GM19452 (cell line): ENCODE measurements at regions not wholly inside any gene's neighbourhood (a gene's known extent, or its start where the extent isn't known, plus 50 kb on each side); places are given as distances from the start of the nearest gene placed in this dataset.
"Not testable (repeated sequence)": the region's sequence is repeated elsewhere in the genome, so short reads cannot be mapped to it uniquely, and the experiment has no call there.

Experiments
- ATAC-seq: cut with Tn5 transposase; IDR thresholded peaks from one replicate; pipeline ENCODE4 v1.9.1; 2021; ENCODE audit not compliant: unreplicated experiment

DNA sequence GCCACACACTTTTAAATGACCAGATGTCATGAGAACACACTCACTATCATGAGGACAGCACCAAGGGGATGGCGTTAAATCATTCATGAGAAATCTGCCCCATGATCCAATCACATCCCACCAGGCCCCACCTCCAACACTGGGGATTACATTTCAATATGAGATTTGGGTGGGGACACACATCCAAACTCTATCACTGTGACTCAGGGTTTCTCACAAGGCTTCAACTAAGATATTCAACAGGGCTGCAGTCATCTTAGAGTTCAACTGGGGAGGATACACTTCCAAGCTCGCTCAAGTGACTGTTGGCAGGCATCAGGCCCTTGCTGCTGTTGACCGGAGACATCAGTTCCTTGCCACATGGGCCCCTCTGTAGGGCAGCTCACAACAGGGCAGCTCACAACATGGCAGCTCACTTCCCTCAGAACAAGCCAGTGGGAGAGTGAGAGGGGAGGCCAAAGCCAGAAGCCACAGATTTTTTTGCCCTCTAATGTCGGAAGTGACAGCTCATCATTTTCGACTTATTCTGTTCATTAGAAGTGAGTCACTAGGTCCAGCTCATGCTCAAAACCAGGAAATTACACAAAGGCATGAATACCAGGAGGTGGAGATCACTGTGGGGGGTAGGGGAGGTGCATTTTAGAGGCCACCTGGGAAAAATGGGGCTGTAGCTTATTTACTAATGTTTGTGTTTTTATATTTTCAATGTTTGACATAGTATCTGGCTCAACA lies 50.8 kb upstream of the PTHLH start:
- ATAC-seq, result no peak

DNA sequence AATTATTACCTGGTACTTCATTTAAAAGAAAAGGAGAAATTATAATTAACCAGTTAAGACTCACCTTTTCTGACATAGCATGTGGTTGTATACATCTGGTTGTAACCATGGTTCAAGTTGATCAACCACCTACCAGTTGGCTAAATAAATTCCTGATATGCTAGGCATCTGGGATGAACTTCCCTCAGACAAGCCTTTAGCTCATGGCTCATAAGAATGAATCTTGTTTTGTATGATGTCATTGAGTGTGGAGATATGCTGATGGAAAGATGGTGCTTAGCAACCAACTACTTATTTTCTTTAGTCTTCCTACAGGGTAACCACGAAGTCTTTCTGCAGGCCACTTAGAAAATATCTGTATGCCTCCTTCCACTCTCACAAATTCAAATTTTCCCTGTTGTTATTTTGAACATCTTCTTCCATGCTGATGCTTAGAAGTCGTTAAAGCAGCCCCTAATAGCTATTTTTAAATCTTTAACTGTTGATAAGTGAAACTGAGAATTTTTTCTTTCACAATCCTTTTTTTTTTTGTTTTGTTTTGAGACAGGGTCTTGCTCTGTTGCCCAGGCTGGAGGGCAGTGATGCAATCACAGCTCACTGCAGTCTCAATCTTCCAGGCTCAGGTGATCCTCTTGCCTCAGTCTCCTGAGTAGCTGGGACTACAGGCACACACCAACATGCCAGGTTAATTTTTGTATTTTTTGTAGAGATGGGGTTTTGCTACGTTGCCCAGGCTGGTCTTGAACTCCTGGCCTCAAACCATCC lies 51.9 kb upstream of the PTHLH start:
- ATAC-seq, result no peak

DNA sequence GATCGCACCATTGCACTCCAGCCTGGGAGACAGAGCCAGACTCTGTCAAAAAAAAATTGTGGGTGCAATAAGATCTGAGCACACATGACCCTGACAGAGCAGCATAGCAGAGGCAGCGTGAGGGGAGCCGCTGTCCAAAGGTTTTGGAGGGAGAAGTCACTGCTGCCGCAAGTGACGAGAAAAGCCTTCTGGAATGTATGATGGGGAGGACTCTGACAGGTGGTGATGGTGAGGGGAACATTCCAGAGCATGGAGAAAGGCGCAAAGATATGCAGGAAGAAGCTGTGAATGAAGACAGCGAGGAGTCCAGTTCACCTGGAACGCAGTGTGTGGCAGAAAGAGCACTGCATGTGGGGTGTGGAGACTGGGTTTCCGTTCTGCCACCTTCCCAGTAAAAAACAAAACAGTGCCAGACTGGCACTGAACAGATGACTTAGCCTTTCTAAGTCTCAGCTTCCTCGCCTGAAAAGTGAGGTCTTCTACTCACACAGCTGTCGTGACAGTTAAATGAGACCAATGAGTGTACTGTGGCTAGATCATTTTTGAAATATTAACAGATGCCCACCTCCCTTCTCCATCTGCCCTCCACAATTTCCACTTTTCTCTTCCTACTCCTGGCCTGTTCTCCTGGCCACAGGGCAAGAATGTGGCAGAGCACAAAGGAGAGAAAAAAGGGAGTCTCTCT lies 53.4 kb upstream of the PTHLH start:
- no peak for ATAC-seq

DNA sequence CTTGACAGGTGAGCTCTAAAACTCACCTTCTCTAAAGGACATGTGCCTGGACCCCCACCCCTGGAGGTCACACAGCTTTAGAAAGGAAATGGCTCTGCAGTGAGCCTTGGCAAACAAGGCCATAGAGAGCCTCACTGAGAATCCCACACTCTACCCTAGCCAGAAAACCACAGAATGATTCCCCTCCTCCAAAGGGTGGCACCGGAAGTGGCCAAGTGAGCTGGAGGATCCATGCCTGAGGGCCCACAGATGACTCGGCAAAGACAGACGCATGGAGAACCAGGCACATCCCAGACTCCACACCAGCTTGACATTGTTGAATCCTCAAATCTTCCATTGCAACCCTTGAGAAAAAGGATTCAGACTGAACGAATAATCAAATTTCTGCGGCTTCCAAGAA lies 54.2 kb upstream of the PTHLH start:
- ATAC-seq, result no peak

DNA sequence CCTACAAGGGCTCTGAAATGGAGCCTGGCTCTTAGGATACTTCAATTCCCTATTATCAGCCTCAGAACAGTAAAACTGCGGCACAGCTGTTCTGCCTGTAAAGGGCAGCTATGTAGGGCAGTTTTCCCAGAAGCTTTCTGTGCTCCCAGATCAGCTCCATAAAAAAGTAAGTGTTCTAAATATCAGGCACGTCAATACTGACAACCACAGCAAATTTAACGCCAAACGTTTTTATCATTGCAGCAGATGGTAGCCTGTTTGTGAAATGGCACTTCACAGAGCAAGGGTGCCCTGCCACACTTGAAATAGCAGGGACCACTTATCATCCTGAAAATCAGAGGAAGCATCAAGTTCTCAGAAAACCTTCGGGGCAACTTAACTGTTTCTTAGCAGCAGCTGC lies 54.8 kb upstream of the PTHLH start:
- ATAC-seq, result no peak

DNA sequence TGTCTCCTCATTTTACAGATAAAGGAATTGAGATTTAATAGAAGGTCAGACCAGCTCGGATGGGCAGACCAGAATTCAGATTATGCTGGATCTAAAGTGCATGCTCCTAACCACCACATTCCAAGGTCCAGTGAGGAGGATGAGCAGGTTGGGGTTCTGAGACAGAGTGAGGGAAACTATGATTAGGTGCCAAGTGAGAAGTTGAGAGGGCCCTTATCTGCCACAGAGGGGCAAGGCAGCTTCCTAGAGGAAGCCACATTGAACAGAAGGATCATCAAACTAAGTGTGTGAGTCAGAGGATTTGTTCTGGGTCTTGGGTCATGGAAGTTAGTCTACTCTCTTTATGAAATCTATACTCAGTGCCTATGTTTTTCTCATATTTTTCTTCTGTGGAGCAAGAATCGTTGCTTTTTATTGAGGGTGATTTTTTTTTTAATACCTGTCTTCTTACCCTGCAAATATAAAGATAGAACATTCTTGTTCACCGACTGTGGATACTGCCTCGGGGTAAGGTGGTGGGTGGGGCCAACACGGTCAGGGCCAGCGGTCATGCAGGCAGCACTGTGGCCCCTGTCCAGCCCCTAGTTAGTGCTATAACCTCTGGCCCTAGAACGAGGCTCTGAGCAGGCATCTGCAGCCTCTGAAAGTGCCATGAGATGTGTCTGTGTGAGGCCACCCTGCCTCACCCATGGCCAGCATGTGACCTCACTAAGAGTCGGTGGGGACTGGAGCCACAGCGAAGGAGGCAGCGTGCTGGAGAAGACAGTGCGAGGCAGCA lies 55.6 kb upstream of the PTHLH start:
- no peak for ATAC-seq

DNA sequence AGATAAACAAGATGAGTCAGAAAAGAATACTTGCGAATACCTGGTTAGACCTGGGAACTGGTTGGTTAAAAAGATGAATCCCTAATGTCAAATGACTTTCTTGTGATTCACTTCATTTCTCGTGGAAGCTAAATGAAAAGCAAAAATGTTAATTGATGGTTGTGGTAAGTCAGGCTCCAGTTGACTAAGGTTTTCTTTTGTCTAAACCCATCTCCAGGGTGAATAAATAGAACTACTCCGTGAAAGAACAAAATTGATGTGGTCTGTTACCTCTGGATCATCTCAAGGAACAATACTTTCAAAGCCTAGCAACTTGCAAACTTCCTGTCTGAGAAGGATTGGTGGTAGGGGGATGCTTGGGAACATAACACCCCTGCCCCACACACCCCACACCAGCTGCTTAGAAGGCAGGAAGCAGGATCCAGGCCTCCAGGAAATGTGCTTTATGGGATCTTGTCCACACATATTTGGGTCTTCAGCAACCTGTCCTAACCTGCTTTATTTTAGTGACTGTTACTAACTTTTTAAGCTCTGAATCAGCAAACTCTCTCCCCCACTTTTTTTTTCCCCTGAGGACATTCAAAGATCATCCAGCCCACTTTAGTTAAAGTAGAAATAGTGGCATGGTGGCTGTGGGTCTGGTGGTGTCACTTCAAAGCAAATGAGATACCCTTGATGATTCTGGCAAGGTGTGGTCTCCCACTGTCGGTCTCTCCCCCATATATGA lies 60.4 kb upstream of the PTHLH start:
- ATAC-seq, result no peak

DNA sequence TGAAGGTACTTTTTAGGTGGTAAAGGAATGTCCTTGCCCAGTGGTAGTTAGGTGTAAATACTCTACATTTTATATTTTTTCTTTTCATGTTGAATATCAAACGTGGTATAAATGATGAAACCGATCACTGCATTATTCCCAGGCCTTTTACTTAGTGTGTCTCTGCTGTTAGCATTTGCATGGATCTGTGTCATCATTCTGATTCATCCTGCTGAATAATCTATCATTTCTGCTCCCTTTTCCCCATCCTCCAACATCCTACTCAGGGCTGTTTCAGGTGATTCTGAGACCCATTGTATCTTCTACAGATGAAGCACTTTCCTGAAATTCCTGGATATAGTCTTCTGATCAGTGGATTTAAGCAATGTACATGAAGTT lies 61.0 kb upstream of the PTHLH start:
- no peak for ATAC-seq

DNA sequence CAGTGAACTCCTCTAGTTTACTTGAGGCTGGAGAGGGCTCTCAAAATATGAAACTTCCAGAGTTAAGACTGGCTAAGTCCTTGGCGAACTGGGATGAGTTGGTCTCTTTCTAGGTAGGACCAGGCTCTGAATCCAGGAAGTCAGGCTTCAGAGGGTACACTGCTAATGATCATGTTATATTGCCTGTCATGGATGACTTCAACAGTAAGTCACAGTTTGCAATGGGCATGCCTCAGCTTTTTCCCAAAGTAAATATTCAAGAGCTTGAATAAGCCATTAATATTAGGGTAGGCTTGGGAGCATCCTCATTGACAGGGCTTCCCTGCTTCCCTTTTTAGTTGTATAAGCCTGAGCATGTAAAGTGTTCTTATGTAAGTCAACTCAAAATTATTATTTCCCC lies 61.7 kb upstream of the PTHLH start:
- no peak for ATAC-seq

DNA sequence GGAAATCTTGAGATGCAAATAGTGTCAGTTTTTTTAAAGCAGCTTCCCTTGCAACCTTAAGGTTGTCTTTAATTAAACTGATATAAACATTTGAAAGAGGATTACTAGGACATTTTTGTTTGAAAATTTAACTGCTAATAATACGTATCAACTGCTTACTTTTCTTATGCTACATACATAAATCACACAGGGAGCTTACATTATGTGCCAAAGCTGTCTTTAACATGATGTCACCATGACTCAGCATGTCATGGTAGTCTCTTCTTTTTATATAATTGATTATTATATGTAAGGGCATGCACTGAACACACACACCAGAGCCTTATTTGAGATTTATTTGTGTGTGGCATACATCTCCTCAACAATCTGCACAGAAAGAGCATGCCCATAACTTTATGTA lies 63.0 kb upstream of the PTHLH start:
- no peak for ATAC-seq

DNA sequence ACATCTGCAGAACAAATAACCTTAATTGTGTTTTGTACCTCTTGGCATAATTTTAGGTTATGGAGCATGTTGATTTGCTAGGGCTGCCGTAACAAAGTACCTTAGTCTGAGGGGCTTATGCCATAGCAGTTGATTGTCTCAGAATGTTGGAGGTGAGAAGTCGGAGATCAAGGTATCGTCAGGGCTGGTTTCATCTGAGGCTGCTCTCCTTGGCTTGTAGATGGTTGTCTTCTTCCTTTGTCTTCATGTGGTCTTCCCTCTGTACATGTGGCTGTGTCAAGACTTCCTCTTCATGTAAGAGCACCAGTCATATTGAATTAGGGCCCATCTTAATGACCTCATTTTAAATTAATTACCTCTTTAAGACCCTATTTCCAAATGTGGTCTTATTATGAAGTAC lies 64.4 kb upstream of the PTHLH start:
- no peak for ATAC-seq

DNA sequence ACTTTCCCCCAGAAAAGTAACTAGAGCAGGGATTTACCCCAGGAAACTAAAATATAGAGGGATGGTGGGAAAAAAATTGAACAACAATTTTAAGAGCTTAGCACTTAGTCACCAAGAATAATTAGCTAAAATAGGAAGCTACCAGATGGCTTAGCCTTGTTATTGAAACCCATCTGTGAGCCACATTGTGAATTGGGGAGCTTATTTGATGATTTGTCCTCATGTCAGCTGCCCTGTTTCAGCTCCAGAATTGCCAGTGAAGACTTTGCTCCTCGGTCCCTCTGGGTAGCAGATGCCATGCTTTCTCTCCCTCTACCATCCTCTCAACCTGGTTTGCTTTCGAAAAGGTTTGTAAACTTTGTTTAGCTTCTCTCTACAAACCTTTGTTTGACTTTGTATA lies 67.7 kb upstream of the PTHLH start:
- no peak for ATAC-seq

DNA sequence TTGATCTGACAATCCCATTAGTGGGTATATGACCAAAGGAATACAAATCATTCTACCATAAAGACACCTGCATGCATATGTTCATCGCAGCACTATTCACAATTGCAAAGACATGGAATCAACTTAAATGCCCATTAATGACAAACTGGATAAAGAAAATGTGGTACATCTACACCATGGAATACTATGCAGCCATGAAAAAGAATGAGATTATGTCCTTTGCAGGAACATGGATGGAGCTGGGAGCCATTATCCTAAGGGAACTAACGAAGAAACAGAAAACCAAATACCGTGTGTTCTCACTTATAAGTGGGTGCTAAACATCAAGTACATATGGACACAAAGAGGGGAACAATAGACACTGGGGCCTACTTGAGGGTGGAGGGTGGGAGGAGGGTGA lies 74.1 kb upstream of the PTHLH start:
- not testable (repeated sequence) for ATAC-seq

DNA sequence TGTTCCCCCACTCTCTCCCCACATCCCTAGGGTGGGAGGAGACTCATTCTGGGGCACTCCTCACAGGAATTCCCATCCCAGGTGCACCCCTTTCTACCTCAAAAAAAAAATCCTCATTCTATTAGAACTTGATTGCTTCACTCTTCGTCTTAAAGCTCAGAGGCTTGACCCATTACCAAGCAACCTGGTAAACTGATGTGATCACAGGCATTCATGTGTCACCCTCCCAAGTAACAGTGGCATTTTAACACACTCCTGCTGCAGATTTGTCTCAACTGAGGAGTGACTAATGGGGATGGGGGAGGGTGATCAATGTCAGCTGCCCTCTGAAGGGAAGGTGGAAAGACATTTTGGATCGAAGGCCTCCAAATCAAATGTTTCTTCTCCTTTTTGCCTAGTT lies 78.1 kb upstream of the PTHLH start:
- no peak for ATAC-seq

DNA sequence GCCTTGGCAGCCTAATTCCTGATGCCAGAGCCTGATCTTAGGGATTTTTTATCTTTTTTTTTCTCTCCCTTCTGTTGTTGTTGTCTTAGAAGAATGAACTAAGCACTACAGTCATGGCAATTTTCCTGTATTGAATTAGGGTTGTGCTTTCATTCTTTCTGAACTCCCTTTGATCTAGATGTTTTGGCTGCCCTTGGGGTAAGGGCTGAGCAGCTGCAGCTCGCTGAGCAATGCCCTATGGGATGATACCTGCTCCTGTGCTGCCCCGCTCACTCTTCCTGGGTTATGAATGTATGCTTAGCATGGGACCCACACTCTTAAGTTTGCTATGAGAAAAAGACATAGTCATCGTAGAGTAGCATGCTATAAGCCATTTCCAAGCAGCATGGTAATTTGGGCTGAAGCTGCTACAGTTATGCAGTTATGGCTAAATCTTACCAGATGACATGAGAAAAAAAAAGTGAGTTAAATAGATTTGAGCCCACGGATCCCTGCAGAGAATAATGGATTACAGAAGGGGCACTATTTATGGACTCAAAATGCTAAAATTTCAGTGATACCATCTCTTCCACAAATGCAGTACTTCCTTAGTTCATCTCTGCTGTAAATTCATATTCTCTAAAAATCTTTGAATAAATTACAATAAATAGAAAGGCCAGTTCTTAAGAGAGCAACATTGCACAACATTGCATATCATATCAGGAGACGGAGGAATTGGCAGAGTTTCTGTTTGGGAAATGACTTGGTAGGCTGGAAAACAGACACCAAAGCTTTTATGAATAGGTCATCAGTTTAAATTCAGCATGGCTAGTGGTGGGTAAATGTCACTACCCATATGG lies 79.2 kb upstream of the PTHLH start:
- ATAC-seq, result no peak

DNA sequence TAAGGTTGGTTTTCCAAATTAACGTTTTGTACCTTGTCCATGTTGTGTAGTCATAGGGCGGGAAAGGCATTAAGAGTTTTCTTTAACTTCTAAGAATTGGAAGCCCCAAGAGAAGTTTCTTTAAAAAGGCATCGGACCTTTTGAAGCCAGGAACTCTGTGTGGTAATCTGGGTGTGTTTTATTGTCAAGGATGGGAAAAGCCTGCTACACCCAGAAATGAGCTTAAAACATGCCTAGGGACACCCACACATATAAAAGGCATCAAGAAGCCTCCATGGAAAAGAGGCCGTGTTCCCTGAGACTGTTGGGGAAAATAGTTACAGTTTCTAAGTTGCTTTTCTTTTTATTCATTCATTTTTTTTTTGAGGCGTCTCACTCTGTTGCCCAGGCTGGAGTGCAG lies 81.0 kb upstream of the PTHLH start:
- no peak for ATAC-seq

DNA sequence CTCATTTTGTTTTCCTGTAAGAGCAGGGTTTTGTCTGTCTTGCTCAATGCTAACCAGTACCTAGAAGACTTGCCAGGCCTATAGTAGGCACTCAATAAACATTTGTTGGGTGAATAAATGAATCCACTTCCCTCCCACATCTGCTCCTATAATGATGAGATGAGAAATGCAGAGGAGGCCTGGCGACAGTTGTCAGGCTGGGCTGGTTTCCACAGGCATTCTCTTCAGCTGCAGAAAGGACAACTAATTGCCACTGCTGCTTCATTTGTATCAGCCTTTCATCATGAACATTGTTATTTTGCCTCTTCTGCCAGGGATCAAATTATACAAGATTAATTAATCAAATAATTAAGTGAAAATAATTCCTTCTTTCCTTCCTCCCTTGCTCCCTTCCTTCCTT lies 82.0 kb upstream of the PTHLH start:
- no peak for ATAC-seq

DNA sequence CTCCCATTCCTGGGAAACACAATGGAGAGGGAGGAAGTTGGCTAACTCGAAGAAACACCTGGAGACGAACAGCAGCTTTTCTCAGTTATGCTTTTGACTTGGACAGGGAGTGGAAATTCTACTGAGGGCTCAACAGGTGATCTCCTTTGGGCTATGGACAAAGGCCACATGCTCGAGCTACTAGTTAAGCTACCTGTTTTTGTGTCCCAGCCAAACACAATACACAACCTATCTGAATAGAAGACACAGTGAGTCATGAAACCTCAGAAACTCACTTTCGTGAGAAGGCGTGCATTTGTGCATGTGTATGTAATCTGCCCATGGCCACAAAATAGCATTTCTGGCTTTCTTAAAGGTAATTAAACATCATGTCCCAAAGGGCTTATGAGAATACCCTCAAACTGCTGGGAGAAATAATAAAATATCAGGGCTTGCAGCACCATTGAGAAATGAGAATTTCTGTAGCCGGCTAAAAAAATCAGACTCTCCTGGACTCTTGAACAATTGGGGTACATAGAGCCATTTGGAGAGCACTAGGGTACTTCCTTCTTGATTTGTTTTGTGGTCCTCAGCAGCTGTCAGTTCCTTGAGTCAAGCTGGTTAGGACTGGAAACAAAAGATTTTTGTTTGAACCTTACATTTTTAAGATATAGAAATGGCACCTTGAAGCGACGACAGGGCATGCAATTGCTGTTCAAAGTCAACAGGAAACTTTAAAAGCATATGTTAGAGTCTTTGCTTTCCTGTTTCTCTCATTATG lies 85.5 kb upstream of the PTHLH start:
- no peak for ATAC-seq

DNA sequence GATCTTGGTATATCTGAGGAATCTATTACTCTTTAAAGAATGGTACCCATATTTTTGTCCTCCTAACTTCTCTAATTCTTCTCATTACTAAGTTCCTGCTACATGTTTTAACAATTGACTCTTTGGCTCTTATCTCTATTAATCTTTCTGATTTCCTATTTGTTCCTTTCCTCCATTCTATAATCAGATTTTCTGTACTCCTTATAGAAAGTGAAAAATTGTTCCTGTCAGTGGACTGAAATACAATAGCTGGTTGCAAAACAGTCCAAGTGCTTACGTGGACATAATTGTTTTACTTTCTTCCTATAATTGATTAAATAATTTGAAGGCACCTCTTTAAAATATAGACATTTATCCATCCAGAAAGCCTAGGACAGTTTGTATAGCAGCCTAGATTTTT lies 86.7 kb upstream of the PTHLH start:
- ATAC-seq, result no peak
